ENCODE measurements at regions not wholly inside any gene's neighbourhood (a gene's known extent, or its start where the extent isn't known, plus 50 kb on each side); places are given as distances from the start of the nearest gene placed in this dataset.
A peak's percentile ranks its signal among the peaks of the same experiment; 100 is the strongest.
"Not testable (repeated sequence)": the region's sequence is repeated elsewhere in the genome, so short reads cannot be mapped to it uniquely, and the experiment has no call there.

DNA sequence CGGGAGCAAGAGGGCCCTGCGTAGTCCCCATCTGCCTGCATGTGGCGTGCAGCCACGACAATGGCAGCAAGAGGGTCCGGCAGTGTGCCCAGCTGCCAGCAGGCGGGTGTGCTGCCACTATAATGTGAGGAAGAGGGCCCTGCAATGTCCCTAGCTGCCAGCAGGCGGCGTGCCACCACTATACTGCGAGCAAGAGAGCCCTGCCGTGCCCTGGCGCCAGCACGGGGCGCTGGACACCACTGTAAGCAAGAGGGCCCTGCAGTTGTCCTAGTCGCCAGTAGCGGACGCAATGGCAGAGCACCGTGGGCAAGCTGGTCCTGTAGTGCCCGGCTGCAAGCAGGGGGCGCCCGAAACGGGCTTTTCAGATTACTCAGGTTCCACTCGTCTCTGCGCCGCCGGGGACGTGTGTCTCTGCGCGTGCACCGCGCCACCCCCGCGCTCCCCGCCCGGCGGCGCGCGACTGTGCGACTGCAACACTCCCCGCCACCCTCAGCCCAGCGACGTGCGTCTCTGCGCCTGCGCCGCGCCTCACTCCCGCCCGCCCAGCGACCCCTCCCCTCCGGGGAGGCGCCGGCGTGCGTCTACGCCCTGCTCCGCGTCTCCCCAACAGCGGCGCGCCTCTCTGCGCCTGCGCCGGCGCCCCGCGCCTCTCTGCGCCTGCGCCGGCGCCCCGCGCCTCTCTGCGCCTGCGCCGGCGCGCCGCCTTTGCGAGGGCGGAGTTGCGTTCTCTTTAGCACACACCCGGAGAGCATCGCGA, 159.4 kb upstream of the FRG2B start:
- ATAC-seq; H3K27me3 ChIP-seq (ENCODE audit: control insufficient read depth, insufficient read depth); intact Hi-C loops (cut with DNase I); H3K27ac ChIP-seq (ENCODE audit: low read length); H3K4me3 ChIP-seq (ENCODE audit: low read length); H3K4me1 ChIP-seq (ENCODE audit: control insufficient read depth, insufficient read depth, low read length); H3K9me3 ChIP-seq (ENCODE audit: control insufficient read depth, low read length): not testable (repeated sequence)
- WGBS = 75% methylated on average over 65 of the region's 85 CpGs
- peak; percentile 9 to 34 (median 33) for DNase-seq

- H3K27ac ChIP-seq (ENCODE audit: low read length); H3K4me1 ChIP-seq (ENCODE audit: control insufficient read depth, insufficient read depth, low read length); ATAC-seq; H3K9me3 ChIP-seq (ENCODE audit: control insufficient read depth, low read length); H3K27me3 ChIP-seq (ENCODE audit: control insufficient read depth, insufficient read depth); intact Hi-C loops (cut with DNase I); H3K4me3 ChIP-seq (ENCODE audit: low read length): not testable (repeated sequence)
- DNase-seq = peak in 1 of 3 donors; percentile 1
- 64% methylated on average over 3 of the region's 5 CpGs for WGBS
These were observed 158.6 kb upstream of the FRG2B start for GRCh38 chr10:133785178-133785577.

DNA sequence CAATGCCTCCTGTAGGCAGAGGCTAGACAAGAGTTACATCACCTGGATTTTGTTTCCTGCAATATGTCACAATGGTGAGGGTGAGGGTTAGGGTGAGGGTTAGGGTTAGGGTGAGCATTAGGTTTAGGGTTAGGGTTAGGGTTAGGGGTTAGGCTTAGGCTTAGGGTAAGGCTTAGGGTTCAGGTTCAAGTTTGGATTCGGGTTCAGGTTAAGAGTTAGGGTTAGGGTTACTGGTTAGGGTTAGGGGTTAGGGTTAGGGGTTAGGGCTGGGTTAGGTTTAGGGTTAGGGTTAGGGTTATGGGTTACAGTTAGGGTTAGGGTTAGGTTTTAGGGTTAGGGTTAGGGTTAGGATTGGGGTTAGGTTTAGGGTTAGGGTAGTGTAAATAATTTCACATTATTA, 138.7 kb upstream of the FRG2B start:
- intact Hi-C loops (cut with DNase I); H3K27me3 ChIP-seq (ENCODE audit: control insufficient read depth, insufficient read depth); H3K4me1 ChIP-seq (ENCODE audit: control insufficient read depth, insufficient read depth, low read length): not testable (repeated sequence)

GRCh38 chr10:133764823-133765209, 138.2 kb upstream of the FRG2B start:
- H3K27me3 ChIP-seq (ENCODE audit: control insufficient read depth, insufficient read depth); H3K4me3 ChIP-seq (ENCODE audit: low read length); H3K4me1 ChIP-seq (ENCODE audit: control insufficient read depth, insufficient read depth, low read length); intact Hi-C loops (cut with DNase I); H3K9me3 ChIP-seq (ENCODE audit: control insufficient read depth, low read length); DNase-seq; H3K27ac ChIP-seq (ENCODE audit: low read length); ATAC-seq: not testable (repeated sequence)
- WGBS = no CpG with 5 or more reads among the region's 2 CpGs

More for the DNA sequence above, 138.7 kb upstream of the FRG2B start:
- ATAC-seq; H3K9me3 ChIP-seq (ENCODE audit: control insufficient read depth, low read length); H3K4me3 ChIP-seq (ENCODE audit: low read length); H3K27ac ChIP-seq (ENCODE audit: low read length); DNase-seq: not testable (repeated sequence)
- 57% methylated on average over 1 of the region's 1 CpG for WGBS

GRCh38 chr10:133763875-133764822, 137.6 kb upstream of the FRG2B start:
- DNase-seq = peak in 1 of 3 donors; percentile 2
- H3K27me3 ChIP-seq (ENCODE audit: control insufficient read depth, insufficient read depth); H3K9me3 ChIP-seq (ENCODE audit: control insufficient read depth, low read length); H3K27ac ChIP-seq (ENCODE audit: low read length); ATAC-seq; intact Hi-C loops (cut with DNase I); H3K4me1 ChIP-seq (ENCODE audit: control insufficient read depth, insufficient read depth, low read length); H3K4me3 ChIP-seq (ENCODE audit: low read length): not testable (repeated sequence)
- 80% methylated on average over 6 of the region's 6 CpGs for WGBS

DNA sequence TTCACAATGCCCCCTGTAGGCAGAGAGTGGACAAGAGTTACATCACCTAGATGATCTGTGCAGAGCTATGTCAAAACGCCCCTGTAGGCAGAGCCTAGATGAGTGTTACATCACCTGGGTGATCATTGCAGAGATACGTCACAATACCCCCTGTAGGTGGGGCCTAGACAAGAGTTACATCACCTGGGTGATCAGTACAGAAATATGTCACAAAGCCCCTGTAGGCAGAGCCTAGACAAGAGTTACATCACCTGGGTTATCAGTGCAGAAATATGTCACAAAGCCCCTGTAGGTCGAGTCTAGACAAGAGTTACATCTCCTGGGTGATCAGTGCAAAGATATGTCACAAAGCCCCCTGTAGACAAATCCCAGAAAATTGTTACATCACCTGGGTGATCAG, 136.6 kb upstream of the FRG2B start:
- H3K9me3 ChIP-seq (ENCODE audit: control insufficient read depth, low read length); H3K4me1 ChIP-seq (ENCODE audit: control insufficient read depth, insufficient read depth, low read length); intact Hi-C loops (cut with DNase I); H3K27ac ChIP-seq (ENCODE audit: low read length); H3K4me3 ChIP-seq (ENCODE audit: low read length); DNase-seq; H3K27me3 ChIP-seq (ENCODE audit: control insufficient read depth, insufficient read depth): not testable (repeated sequence)
- peak; percentile 69 to 74 for ATAC-seq
- no CpG with 5 or more reads among the region's 3 CpGs for WGBS

DNA sequence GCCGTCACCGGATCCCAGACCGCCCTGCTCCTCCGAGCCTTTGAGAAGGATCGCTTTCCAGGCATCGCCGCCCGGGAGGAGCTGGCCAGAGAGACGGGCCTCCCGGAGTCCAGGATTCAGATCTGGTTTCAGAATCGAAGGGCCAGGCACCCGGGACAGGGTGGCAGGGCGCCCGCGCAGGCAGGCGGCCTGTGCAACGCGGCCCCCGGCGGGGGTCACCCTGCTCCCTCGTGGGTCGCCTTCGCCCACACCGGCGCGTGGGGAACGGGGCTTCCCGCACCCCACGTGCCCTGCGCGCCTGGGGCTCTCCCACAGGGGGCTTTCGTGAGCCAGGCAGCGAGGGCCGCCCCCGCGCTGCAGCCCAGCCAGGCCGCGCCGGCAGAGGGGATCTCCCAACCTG, 127.0 kb upstream of the FRG2B start:
- intact Hi-C loops (cut with DNase I); H3K4me1 ChIP-seq (ENCODE audit: control insufficient read depth, insufficient read depth, low read length); H3K27me3 ChIP-seq (ENCODE audit: control insufficient read depth, insufficient read depth); DNase-seq; H3K27ac ChIP-seq (ENCODE audit: low read length); H3K4me3 ChIP-seq (ENCODE audit: low read length); H3K9me3 ChIP-seq (ENCODE audit: control insufficient read depth, low read length): not testable (repeated sequence)
- WGBS = no CpG with 5 or more reads among the region's 39 CpGs
- peak; percentile 66 to 84 for ATAC-seq

All from right cardiac atrium (tissue), 5 donors.